Neural cell (in vitro differentiated cells): ENCODE measurements at regions not wholly inside any gene's neighbourhood (a gene's known extent, or its start where the extent isn't known, plus 50 kb on each side); places are given as distances from the start of the nearest gene placed in this dataset.

Experiments used
- H2AFZ ChIP-seq: fragments of 200-600, 300-800 bp; sonication (generic), shearing (Covaris generic); 2 replicates; pipeline ENCODE4 v1.6.0; 2014; ENCODE audit warnings: low read depth, mild to moderate bottlenecking, antibody characterized with exemption, low read length, moderate library complexity
- H3F3A ChIP-seq: fragments of 200-600 bp; shearing (Covaris generic); 2 replicates; pipeline ENCODE4 v1.6.1; 2016; ENCODE audit warnings: mild to moderate bottlenecking, moderate library complexity, mixed read lengths, antibody characterized with exemption, low read length; ENCODE audit not compliant: insufficient read depth, poor library complexity, severe bottlenecking
- H3K27ac ChIP-seq: fragments of 200-600, 300-800 bp; sonication (generic), shearing (Covaris generic); 2 replicates; pipeline ENCODE4 v1.5.1; 2014; ENCODE audit warnings: mild to moderate bottlenecking, low read length, moderate library complexity
- H3K27me3 ChIP-seq: fragments of 300-800, 200-600 bp; sonication (generic), shearing (Covaris generic); 2 replicates; pipeline ENCODE4 v1.6.0; 2014; ENCODE audit warnings: mild to moderate bottlenecking, low read depth, low read length, moderate library complexity; ENCODE audit not compliant: insufficient read depth
- H3K36me3 ChIP-seq: fragments of 300-800, 200-600 bp; sonication (generic), shearing (Covaris generic); 2 replicates; pipeline ENCODE4 v1.5.1; 2014; ENCODE audit warnings: mild to moderate bottlenecking, antibody characterized with exemption, low read length, moderate library complexity; ENCODE audit not compliant: insufficient read depth
- H3K4me2 ChIP-seq: fragments of 300-800, 200-600 bp; sonication (generic), shearing (Covaris generic); 2 replicates; pipeline ENCODE4 v1.6.0; 2014; ENCODE audit warnings: mild to moderate bottlenecking, low read length
- H3K4me3 ChIP-seq: fragments of 300-800, 200-600 bp; sonication (generic), shearing (Covaris generic); 2 replicates; pipeline ENCODE4 v1.5.1; 2014; ENCODE audit warnings: mild to moderate bottlenecking, low read length, moderate library complexity
- H3K79me2 ChIP-seq: fragments of 200-600 bp; shearing (Covaris generic); replicated peaks from 2 replicates; pipeline ENCODE4 v1.6.0; 2014; ENCODE audit warnings: mild to moderate bottlenecking, low read length, moderate library complexity; ENCODE audit not compliant: insufficient read depth
- H3K9ac ChIP-seq: fragments of 300-800, 200-600 bp; sonication (generic), shearing (Covaris generic); 2 replicates; pipeline ENCODE4 v1.6.1; 2016; ENCODE audit warnings: mild to moderate bottlenecking, low read length, mixed read lengths
- H3K9me2 ChIP-seq: fragments of 200-600 bp; shearing (Covaris generic); 2 replicates; pipeline ENCODE4 v1.6.1; 2016; ENCODE audit warnings: mild to moderate bottlenecking, low read length, mixed read lengths; ENCODE audit not compliant: insufficient read depth
- H3K9me3 ChIP-seq: fragments of 200-600, 300-800 bp; sonication (generic), shearing (Covaris generic); 2 replicates; pipeline ENCODE4 v1.6.1; 2016; ENCODE audit warnings: mild to moderate bottlenecking, mixed run types, low read length, moderate library complexity, mixed read lengths
- H4K20me1 ChIP-seq: fragments of 200-600 bp; shearing (Covaris generic); 2 replicates; pipeline ENCODE4 v1.6.1; 2016; ENCODE audit warnings: mild to moderate bottlenecking, mixed run types; ENCODE audit not compliant: insufficient read depth
- EP300 ChIP-seq: fragments of 450-650 bp; conservative IDR thresholded peaks from 2 replicates; pipeline ENCODE4 v1.6.1; 2014; ENCODE audit warnings: antibody characterized with exemption, mild to moderate bottlenecking, moderate library complexity; ENCODE audit not compliant: poor library complexity, severe bottlenecking
- EZH2 ChIP-seq: fragments of 200-600, 300-800 bp; shearing (Covaris generic), sonication (generic); IDR thresholded peaks from 2 replicates; pipeline ENCODE4 v1.6.1; 2014; ENCODE audit warnings: antibody characterized with exemption, low read length, borderline replicate concordance, mild to moderate bottlenecking; ENCODE audit not compliant: insufficient read depth, poor library complexity, severe bottlenecking
- MXI1 ChIP-seq: fragments of 450-650 bp; conservative IDR thresholded peaks from 2 replicates; pipeline ENCODE4 v1.6.1; 2014; ENCODE audit warnings: antibody characterized with exemption, mild to moderate bottlenecking; ENCODE audit not compliant: poor library complexity, severe bottlenecking
- POLR2AphosphoS5 ChIP-seq: IDR thresholded peaks from 2 replicates; pipeline ENCODE4 v1.6.1; 2012
- RAD21 ChIP-seq: fragments of 450-650 bp; conservative IDR thresholded peaks from 2 replicates; pipeline ENCODE4 v1.6.1; 2014; ENCODE audit warnings: antibody characterized with exemption, mild to moderate bottlenecking, moderate library complexity
- REST ChIP-seq: IDR thresholded peaks from 2 replicates; pipeline ENCODE4 v1.6.1; 2012; ENCODE audit warnings: borderline replicate concordance
- SMC3 ChIP-seq: fragments of 450-650 bp; conservative IDR thresholded peaks from 2 replicates; pipeline ENCODE4 v1.6.1; 2014; ENCODE audit warnings: antibody characterized with exemption, mild to moderate bottlenecking, moderate library complexity; ENCODE audit not compliant: poor library complexity
- TAF1 ChIP-seq: IDR thresholded peaks from 2 replicates; pipeline ENCODE4 v1.6.1; 2012; ENCODE audit warnings: low read depth
- TF ChIP-seq, protein P1 (sequence below): fragments of 450-650 bp; IDR thresholded peaks from 2 replicates; pipeline ENCODE4 v1.5.1; 2014; ENCODE audit warnings: antibody characterized with exemption, mild to moderate bottlenecking, moderate library complexity; ENCODE audit not compliant: poor library complexity, severe bottlenecking

DNA sequence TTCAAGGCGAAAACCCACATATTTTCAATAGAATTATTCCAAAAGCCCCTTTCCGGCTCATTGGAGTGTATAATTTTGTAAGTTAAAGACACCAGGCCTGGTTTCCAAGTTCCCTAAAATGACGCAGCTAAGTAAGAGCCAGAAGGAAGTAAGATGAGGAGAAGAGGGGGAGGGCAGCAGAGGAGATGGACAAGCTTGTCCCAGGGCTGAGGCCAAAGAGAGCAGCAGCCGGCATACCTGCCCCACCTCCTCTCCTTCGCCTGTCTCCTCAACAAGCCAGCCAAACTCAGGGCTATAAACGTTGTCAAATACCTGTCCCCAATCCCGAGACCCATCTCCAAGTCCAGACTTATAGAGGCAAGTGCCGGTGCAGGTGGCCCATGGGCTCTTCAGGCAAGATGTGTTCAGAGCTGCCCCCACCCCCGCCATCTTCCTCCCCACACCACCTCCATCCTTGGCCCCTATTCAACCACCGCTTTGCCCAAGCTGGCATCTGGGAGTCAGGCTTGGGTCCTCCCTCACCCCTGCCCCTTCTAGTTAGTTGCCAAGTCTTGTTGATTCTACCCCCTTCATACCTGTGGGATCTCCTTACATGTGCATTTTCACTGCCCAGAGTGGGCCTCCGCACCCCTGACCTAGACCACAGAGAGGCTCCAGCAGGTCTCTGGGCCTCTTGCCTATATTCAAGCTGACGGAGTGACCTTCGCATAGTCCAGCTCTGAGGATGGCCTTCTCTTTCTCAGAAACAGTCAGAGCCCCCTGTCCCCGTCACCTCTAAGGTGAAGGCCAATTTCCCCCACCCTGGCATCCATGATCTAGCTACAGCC, 75.7 kb upstream of the SIRPA start:
- H3K9me3 ChIP-seq = no peaks in the 10 kb centered on the region
- H3F3A ChIP-seq = no peaks in the 10 kb centered on the region
- no peaks in the 10 kb centered on the region for H3K9me2 ChIP-seq
- H4K20me1 ChIP-seq = no peaks in the 10 kb centered on the region
- no peak overlapping the region for H3K27ac ChIP-seq
- TF ChIP-seq POLR2AphosphoS5 = no peak
- no peak for TF ChIP-seq REST
- no peak for TF ChIP-seq TAF1
- no peak for TF ChIP-seq EP300
- TF ChIP-seq, protein P1, sequence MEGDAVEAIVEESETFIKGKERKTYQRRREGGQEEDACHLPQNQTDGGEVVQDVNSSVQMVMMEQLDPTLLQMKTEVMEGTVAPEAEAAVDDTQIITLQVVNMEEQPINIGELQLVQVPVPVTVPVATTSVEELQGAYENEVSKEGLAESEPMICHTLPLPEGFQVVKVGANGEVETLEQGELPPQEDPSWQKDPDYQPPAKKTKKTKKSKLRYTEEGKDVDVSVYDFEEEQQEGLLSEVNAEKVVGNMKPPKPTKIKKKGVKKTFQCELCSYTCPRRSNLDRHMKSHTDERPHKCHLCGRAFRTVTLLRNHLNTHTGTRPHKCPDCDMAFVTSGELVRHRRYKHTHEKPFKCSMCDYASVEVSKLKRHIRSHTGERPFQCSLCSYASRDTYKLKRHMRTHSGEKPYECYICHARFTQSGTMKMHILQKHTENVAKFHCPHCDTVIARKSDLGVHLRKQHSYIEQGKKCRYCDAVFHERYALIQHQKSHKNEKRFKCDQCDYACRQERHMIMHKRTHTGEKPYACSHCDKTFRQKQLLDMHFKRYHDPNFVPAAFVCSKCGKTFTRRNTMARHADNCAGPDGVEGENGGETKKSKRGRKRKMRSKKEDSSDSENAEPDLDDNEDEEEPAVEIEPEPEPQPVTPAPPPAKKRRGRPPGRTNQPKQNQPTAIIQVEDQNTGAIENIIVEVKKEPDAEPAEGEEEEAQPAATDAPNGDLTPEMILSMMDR = no peak
- TF ChIP-seq EZH2 = no peak
- no peak for TF ChIP-seq RAD21
- no peak for TF ChIP-seq MXI1
- no peak for TF ChIP-seq SMC3
- no peaks in the 10 kb centered on the region for H3K79me2 ChIP-seq
- no peaks in the 10 kb centered on the region for H3K36me3 ChIP-seq
- no peak overlapping the region for H3K9ac ChIP-seq
- no peaks in the 10 kb centered on the region for H3K27me3 ChIP-seq
- no peak overlapping the region for H3K4me3 ChIP-seq
- H3K4me2 ChIP-seq = no peak overlapping the region
- H2AFZ ChIP-seq = no peak overlapping the region

- H3K27ac ChIP-seq = no peak overlapping the region
- no peaks in the 10 kb centered on the region for H3K36me3 ChIP-seq
- H2AFZ ChIP-seq = no peak overlapping the region
Observed at GRCh38 chr20:1818895-1819294, 76.3 kb upstream of the SIRPA start.

More at GRCh38 chr20:1818895-1819294, 76.3 kb upstream of the SIRPA start:
- H4K20me1 ChIP-seq = no peaks in the 10 kb centered on the region
- no peak overlapping the region for H3K4me2 ChIP-seq
- no peaks in the 10 kb centered on the region for H3F3A ChIP-seq
- no peaks in the 10 kb centered on the region for H3K9me3 ChIP-seq
- no peak overlapping the region for H3K4me3 ChIP-seq
- no peaks in the 10 kb centered on the region for H3K9me2 ChIP-seq
- H3K27me3 ChIP-seq = no peaks in the 10 kb centered on the region
- H3K9ac ChIP-seq = no peak overlapping the region
- TF ChIP-seq REST (no peak), EP300 (no peak), SMC3 (no peak), TAF1 (no peak), MXI1 (no peak), POLR2AphosphoS5 (no peak), RAD21 (no peak), EZH2 (no peak)
- TF ChIP-seq, protein P1 = no peak
- H3K79me2 ChIP-seq = no peaks in the 10 kb centered on the region
